ENCODE measurements at regions not wholly inside any gene's neighbourhood (a gene's known extent, or its start where the extent isn't known, plus 50 kb on each side); places are given as distances from the start of the nearest gene placed in this dataset.

DNA sequence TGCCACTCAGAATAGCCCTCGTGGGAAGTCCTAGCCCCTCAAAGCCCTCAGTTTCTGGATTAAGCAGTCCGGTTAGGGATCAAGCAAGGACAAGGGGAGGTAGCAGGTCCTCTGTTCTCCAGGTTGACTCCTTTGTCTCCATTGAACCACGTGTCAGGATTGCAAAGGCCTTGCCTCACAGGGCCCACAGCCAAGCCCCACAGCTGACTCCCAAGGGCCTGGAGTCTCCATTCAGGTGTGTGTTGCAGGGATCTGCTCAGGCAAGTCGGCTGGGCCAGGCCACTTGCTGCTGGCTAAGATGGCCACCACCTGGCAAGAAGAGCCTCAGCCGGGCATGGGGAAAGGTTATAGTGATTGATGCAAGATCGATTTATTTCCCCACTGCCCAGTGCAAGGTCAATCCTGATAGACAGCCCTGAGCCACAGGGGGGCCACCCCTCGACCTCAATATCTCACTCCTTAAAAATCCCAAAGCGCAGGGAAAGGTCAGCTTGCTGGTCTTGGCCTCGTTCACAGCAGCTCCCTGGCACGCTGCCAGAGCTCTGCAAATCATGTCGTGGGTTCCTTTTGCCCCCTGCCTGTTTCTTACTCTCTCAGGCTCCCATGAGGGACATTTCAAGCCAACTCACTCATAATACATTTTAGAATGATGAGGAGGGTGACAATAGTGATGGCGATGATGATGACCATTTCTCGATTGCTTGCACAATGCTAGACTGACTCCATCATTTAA lies 75.9 kb downstream of the EDN3 start:
- H3K4me1 ChIP-seq (ENCODE audit: control insufficient read depth, insufficient read depth, low read length): no peaks in the 10 kb centered on the region
- WGBS (ENCODE audit: insufficient coverage, low lambda C conversion rate): no CpG with 5 or more reads among the region's 13 CpGs

DNA sequence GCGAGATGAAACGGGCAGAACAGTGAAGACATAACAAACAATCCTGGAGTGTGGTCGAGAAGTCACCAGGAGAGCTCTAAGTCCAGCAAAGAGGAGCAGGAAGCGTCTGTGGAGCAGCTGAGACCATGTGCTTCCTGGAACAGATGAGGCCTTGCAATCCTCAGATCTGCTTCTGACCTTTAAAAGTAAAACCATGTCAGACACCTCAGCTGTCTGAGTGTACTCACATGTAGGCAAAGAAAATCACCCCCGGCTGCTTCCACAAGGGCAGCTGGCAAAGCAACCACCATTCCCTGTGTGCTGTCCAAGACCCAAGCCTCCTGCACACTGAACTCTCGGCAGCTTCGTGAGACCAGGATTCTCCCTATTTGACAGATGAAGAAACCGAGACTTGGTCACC lies 76.6 kb downstream of the EDN3 start:
- Histone ChIP-seq H3K9me3 (ENCODE audit: control insufficient read depth, low read depth, low read length) (no peaks in the 10 kb centered on the region), H3K4me3 (ENCODE audit: low read length) (no peak overlapping the region), H3K36me3 (ENCODE audit: control insufficient read depth, insufficient read depth, low read length) (no peaks in the 10 kb centered on the region), H3K4me1 (ENCODE audit: control insufficient read depth, insufficient read depth, low read length) (no peaks in the 10 kb centered on the region), H3K27ac (ENCODE audit: low read length) (no peak overlapping the region), H3K27me3 (ENCODE audit: control insufficient read depth, insufficient read depth, low read length) (peaks cover 3% of the 10 kb centered on the region)
- DNase-seq: no peak
- WGBS (ENCODE audit: insufficient coverage, low lambda C conversion rate): no CpG with 5 or more reads among the region's 8 CpGs

More for the DNA sequence above, 75.9 kb downstream of the EDN3 start:
- Histone ChIP-seq H3K27ac (ENCODE audit: low read length) (no peak overlapping the region), H3K9me3 (ENCODE audit: control insufficient read depth, low read depth, low read length) (no peaks in the 10 kb centered on the region), H3K27me3 (ENCODE audit: control insufficient read depth, insufficient read depth, low read length) (no peaks in the 10 kb centered on the region), H3K36me3 (ENCODE audit: control insufficient read depth, insufficient read depth, low read length) (no peaks in the 10 kb centered on the region), H3K4me3 (ENCODE audit: low read length) (no peak overlapping the region)
- DNase-seq: no peak

DNA sequence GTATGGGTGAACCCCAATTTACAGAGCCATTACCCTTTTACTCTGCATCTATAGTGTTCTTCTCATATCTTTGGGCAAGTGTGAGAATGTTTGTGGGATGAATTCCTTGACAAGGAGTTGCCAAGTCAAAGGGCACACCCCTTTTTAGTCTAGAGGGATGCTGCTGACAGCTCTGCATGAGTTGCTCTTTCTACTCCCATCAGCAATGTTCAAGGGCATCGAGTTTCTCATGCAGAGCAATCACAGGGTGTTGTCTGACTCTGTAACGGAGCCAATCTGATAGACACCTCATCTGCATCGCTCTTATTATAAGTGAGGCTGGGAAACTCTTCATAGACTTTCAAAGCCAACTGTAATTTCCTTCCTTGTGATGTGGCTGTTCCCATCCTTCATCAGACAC lies 77.4 kb downstream of the EDN3 start:
- WGBS (ENCODE audit: insufficient coverage, low lambda C conversion rate): no CpG with 5 or more reads among the region's 3 CpGs

DNA sequence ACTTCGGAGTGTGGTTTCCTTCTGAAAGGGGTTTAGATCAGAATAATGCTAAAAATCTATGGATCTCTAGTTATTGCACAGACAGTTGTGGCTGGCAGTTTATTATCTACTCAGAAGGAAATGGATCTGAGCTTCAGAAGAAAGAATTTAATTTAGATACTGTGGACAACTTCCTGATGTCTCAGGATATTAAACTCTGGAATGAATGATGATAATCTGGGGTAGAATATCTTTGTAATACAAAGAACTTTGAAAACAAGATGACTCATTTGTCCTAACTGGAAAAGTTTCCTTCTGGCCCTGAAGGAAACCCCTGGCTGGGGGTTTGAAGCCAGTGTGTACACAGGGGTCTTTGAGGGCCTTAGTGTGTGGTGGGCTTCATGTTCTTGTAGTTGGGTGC lies 78.0 kb downstream of the EDN3 start:
- Histone ChIP-seq H3K27ac (ENCODE audit: low read length) (no peak overlapping the region), H3K4me3 (ENCODE audit: low read length) (no peak overlapping the region), H3K27me3 (ENCODE audit: control insufficient read depth, insufficient read depth, low read length) (peaks cover 7% of the 10 kb centered on the region), H3K36me3 (ENCODE audit: control insufficient read depth, insufficient read depth, low read length) (no peaks in the 10 kb centered on the region), H3K4me1 (ENCODE audit: control insufficient read depth, insufficient read depth, low read length) (no peaks in the 10 kb centered on the region), H3K9me3 (ENCODE audit: control insufficient read depth, low read depth, low read length) (no peaks in the 10 kb centered on the region)
- WGBS (ENCODE audit: insufficient coverage, low lambda C conversion rate): no CpG with 5 or more reads among the region's 1 CpG
- DNase-seq: no peak

More for the DNA sequence above, 77.4 kb downstream of the EDN3 start:
- H3K4me3 ChIP-seq (ENCODE audit: low read length): no peak overlapping the region
- DNase-seq: no peak
- H3K9me3 ChIP-seq (ENCODE audit: control insufficient read depth, low read depth, low read length): no peaks in the 10 kb centered on the region
- no peaks in the 10 kb centered on the region for H3K4me1 ChIP-seq (ENCODE audit: control insufficient read depth, insufficient read depth, low read length)
- H3K36me3 ChIP-seq (ENCODE audit: control insufficient read depth, insufficient read depth, low read length): no peaks in the 10 kb centered on the region
- peaks cover 7% of the 10 kb centered on the region for H3K27me3 ChIP-seq (ENCODE audit: control insufficient read depth, insufficient read depth, low read length)
- no peak overlapping the region for H3K27ac ChIP-seq (ENCODE audit: low read length)

DNA sequence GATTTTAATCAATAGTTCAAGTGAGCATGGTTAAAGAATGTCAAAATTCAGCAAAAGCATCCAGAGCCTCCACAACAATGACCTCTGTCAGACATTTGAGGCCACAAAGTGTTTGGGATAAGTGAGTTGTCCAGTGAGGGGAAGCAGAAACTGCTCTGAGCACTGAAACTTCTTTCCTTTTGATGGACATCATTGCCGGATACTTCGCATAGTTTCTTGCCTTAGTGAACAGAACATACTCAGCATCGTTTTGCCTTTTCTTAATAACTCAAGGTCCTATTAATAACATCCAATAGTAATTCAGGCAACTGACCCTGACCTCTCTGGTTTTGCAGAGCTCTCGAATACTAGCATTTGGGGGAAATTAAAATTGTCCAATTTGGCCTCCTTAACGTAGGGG lies 78.6 kb downstream of the EDN3 start:
- no peak for DNase-seq
- H3K36me3 ChIP-seq (ENCODE audit: control insufficient read depth, insufficient read depth, low read length): no peaks in the 10 kb centered on the region
- H3K27me3 ChIP-seq (ENCODE audit: control insufficient read depth, insufficient read depth, low read length): peaks cover 7% of the 10 kb centered on the region
- no peak overlapping the region for H3K27ac ChIP-seq (ENCODE audit: low read length)
- no peak overlapping the region for H3K4me3 ChIP-seq (ENCODE audit: low read length)
- WGBS (ENCODE audit: insufficient coverage, low lambda C conversion rate): 76% methylated on average over 3 of the region's 5 CpGs
- no peaks in the 10 kb centered on the region for H3K9me3 ChIP-seq (ENCODE audit: control insufficient read depth, low read depth, low read length)
- H3K4me1 ChIP-seq (ENCODE audit: control insufficient read depth, insufficient read depth, low read length): no peaks in the 10 kb centered on the region

DNA sequence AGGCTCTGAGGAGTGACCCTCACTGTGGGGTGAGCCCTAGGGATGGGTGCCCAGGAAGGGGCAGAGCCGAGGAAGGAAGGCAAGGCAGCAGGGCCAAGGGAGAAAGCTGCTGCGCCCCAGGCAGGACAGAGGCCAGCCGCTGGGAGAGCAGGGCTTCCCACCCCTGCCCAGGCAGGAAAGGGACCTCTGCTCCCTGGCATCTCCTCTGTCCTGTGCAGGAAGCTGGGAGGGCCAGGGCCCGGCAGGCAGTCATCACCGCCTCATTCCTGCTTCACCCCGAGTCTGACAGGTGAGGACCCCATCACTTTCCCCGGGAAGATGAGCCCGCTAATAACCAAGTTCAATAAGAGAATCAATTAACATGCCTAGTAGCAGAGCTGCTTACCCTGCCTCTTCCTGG lies 81.3 kb downstream of the EDN3 start:
- H3K9me3 ChIP-seq (ENCODE audit: control insufficient read depth, low read depth, low read length): no peaks in the 10 kb centered on the region
- no peak for DNase-seq
- no peak overlapping the region for H3K4me3 ChIP-seq (ENCODE audit: low read length)
- H3K4me1 ChIP-seq (ENCODE audit: control insufficient read depth, insufficient read depth, low read length): no peaks in the 10 kb centered on the region
- WGBS (ENCODE audit: insufficient coverage, low lambda C conversion rate): no CpG with 5 or more reads among the region's 8 CpGs
- H3K27ac ChIP-seq (ENCODE audit: low read length): no peak overlapping the region
- H3K27me3 ChIP-seq (ENCODE audit: control insufficient read depth, insufficient read depth, low read length): peaks cover 10% of the 10 kb centered on the region
- H3K36me3 ChIP-seq (ENCODE audit: control insufficient read depth, insufficient read depth, low read length): no peaks in the 10 kb centered on the region

DNA sequence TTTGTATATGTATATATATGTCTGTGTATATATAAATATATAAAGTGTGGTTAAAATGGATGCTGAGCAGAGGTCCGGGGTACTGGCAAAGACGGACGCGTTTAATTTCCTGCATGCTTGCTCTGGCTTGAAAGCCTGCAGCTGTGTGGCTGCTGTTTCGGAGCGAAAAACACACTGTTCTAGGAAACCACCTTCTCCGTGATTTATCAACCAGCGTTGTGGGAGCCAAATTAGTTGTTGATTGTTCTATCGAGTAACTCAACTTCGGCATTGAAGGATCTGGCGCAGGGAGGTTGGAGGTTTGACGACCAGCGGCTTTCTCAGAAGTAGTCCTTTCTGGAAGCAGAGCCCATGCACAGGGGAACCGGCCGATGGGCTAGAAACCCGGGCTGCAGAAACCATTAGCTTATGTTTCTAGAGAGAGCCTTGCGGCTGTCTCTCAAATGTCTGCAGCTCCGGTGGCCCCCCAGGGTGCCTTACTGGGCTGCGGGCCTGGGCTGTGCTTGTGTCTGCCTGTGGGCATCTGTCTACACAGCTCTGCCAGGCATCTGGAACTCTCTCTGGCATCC lies 81.8 kb downstream of the EDN3 start:
- WGBS (ENCODE audit: insufficient coverage, low lambda C conversion rate): 100% methylated on average over 2 of the region's 19 CpGs
- Histone ChIP-seq H3K27me3 (ENCODE audit: control insufficient read depth, insufficient read depth, low read length) (peaks cover 13% of the 10 kb centered on the region), H3K27ac (ENCODE audit: low read length) (no peak overlapping the region)

DNA sequence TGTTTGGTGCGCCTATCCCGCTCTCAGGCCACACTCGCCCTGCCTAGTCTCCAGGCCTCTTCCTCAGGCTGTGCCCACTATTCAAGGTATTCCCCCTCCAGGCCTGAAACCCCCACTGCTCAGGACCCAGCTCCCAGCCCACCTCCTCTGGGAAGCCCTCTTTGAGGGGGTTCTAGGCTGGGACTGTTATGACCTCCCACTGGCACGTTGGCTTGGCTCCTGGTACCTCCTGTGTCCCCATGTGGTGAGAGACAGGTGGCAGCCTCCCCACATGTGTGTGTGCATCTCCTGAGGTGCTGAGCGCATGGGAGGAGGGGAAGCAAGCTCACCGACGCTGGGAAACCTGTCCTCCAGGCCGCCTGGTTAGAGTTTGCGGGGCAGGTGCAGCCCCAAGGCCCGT lies 82.5 kb downstream of the EDN3 start:
- Histone ChIP-seq H3K4me1 (ENCODE audit: control insufficient read depth, insufficient read depth, low read length) (no peaks in the 10 kb centered on the region), H3K4me3 (ENCODE audit: low read length) (no peak overlapping the region), H3K9me3 (ENCODE audit: control insufficient read depth, low read depth, low read length) (no peaks in the 10 kb centered on the region), H3K27me3 (ENCODE audit: control insufficient read depth, insufficient read depth, low read length) (peaks cover 13% of the 10 kb centered on the region), H3K36me3 (ENCODE audit: control insufficient read depth, insufficient read depth, low read length) (no peaks in the 10 kb centered on the region), H3K27ac (ENCODE audit: low read length) (no peak overlapping the region)
- no CpG with 5 or more reads among the region's 10 CpGs for WGBS (ENCODE audit: insufficient coverage, low lambda C conversion rate)
- DNase-seq: no peak

More for the DNA sequence above, 81.8 kb downstream of the EDN3 start:
- Histone ChIP-seq H3K9me3 (ENCODE audit: control insufficient read depth, low read depth, low read length) (no peaks in the 10 kb centered on the region), H3K4me1 (ENCODE audit: control insufficient read depth, insufficient read depth, low read length) (no peaks in the 10 kb centered on the region), H3K4me3 (ENCODE audit: low read length) (no peak overlapping the region), H3K36me3 (ENCODE audit: control insufficient read depth, insufficient read depth, low read length) (no peaks in the 10 kb centered on the region)
- no peak for DNase-seq

DNA sequence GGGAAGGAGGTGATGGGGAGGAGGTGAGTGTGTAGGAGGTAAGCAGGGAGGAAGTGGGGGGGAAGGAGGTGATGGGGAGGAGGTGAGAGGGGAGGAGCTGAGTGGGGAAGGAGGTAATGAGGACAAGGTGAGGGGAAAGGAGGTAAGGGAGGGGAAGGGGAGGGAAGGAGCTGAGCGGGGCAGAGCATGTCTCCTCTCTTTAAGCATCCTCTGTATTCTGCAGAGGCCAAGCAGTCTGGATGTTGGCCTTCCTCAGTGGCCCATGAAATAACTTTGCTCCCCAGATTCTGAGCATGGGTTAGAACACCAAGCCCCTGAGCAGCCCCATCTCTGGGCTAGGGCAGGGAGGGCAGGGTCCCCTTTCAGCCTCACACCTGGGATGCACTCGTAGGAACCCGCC lies 84.6 kb downstream of the EDN3 start:
- no peak overlapping the region for H3K27ac ChIP-seq (ENCODE audit: low read length)
- no peaks in the 10 kb centered on the region for H3K4me1 ChIP-seq (ENCODE audit: control insufficient read depth, insufficient read depth, low read length)
- DNase-seq: no peak
- no CpG with 5 or more reads among the region's 3 CpGs for WGBS (ENCODE audit: insufficient coverage, low lambda C conversion rate)
- H3K36me3 ChIP-seq (ENCODE audit: control insufficient read depth, insufficient read depth, low read length): no peaks in the 10 kb centered on the region
- H3K9me3 ChIP-seq (ENCODE audit: control insufficient read depth, low read depth, low read length): no peaks in the 10 kb centered on the region
- no peak overlapping the region for H3K4me3 ChIP-seq (ENCODE audit: low read length)
- peaks cover 13% of the 10 kb centered on the region for H3K27me3 ChIP-seq (ENCODE audit: control insufficient read depth, insufficient read depth, low read length)

DNA sequence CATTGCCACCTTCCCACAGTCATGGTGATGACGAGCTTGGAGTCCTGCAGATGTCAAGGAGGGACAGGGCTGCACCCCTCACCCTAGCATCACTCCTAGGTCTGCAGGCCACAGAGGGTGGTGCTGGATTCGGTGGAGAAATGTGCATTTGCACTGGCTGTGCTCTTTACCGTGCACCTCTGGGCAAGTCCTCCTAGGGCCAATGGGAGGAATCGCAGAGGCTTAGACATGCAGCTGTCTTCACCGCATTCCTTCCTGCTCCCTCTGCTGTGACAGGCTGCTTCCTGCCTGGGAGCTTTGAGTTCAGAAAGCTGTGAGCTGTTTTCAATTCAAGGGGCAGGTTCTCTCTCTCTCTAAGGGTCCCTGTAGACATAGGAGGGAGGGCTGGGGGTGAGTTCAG lies 85.1 kb downstream of the EDN3 start:
- Histone ChIP-seq H3K4me1 (ENCODE audit: control insufficient read depth, insufficient read depth, low read length) (no peaks in the 10 kb centered on the region), H3K27ac (ENCODE audit: low read length) (no peak overlapping the region), H3K36me3 (ENCODE audit: control insufficient read depth, insufficient read depth, low read length) (no peaks in the 10 kb centered on the region), H3K9me3 (ENCODE audit: control insufficient read depth, low read depth, low read length) (no peaks in the 10 kb centered on the region), H3K4me3 (ENCODE audit: low read length) (no peak overlapping the region), H3K27me3 (ENCODE audit: control insufficient read depth, insufficient read depth, low read length) (peaks cover 13% of the 10 kb centered on the region)
- no CpG with 5 or more reads among the region's 5 CpGs for WGBS (ENCODE audit: insufficient coverage, low lambda C conversion rate)
- no peak for DNase-seq

DNA sequence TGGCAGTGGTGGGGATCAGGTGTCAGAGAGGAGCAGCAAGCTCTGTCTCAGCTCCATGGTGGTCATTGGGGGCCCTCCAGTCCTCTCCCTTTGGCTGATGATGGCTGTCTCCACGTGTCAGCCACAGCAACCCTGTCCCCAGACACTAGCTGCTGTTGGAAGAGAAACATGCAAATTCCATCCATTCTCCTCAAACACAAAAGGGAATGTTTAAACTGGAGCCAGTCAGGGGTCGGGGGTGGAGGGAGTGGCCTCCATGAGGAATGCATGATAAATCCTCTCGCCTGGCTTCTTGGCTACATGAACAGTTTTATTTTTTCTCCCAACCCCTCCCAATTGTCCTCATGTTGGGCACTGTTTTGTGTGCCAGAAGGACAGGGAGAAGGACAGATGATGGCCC lies 86.4 kb downstream of the EDN3 start:
- WGBS (ENCODE audit: insufficient coverage, low lambda C conversion rate): no CpG with 5 or more reads among the region's 3 CpGs
- no peak for DNase-seq
- H3K27me3 ChIP-seq (ENCODE audit: control insufficient read depth, insufficient read depth, low read length): peaks cover 10% of the 10 kb centered on the region
- H3K4me1 ChIP-seq (ENCODE audit: control insufficient read depth, insufficient read depth, low read length): no peaks in the 10 kb centered on the region
- H3K9me3 ChIP-seq (ENCODE audit: control insufficient read depth, low read depth, low read length): no peaks in the 10 kb centered on the region
- no peaks in the 10 kb centered on the region for H3K36me3 ChIP-seq (ENCODE audit: control insufficient read depth, insufficient read depth, low read length)
- no peak overlapping the region for H3K4me3 ChIP-seq (ENCODE audit: low read length)
- no peak overlapping the region for H3K27ac ChIP-seq (ENCODE audit: low read length)
